Embryonic facial prominence (tissue), 1 donor: ENCODE measurements at regions not wholly inside any gene's neighbourhood (a gene's known extent, or its start where the extent isn't known, plus 50 kb on each side); places are given as distances from the start of the nearest gene placed in this dataset.

Experiments
- DNase-seq: peaks from one replicate; pipeline ENCODE4 v3.0.0-alpha.2; 2016; ENCODE audit errors: extremely low spot score

GRCh38 chr3:76897076-76897475, 142.8 kb upstream of the ROBO2 start:
- no peak for DNase-seq

DNA sequence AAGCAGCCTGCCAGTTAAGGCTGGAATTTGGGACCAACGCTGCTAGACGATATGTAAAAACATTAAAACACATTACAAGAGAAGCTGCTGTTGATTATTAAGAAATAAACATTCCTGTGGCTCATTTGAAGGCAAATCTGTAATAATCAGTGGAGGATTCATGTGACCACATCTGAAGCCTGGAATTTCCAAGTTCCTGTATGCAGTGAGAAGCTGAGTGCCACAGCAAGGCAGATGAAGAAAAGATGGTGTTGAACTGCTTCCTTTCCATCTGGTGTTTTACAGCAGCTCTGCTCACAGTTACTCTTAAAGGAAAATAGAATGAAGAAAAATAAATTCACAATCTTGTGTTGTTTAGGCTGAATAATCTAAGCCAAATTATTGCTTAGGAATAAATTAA, 139.3 kb upstream of the ROBO2 start:
- no peak for DNase-seq

- DNase-seq, result no peak
Observed at GRCh38 chr3:76908156-76908555, 131.7 kb upstream of the ROBO2 start.

DNA sequence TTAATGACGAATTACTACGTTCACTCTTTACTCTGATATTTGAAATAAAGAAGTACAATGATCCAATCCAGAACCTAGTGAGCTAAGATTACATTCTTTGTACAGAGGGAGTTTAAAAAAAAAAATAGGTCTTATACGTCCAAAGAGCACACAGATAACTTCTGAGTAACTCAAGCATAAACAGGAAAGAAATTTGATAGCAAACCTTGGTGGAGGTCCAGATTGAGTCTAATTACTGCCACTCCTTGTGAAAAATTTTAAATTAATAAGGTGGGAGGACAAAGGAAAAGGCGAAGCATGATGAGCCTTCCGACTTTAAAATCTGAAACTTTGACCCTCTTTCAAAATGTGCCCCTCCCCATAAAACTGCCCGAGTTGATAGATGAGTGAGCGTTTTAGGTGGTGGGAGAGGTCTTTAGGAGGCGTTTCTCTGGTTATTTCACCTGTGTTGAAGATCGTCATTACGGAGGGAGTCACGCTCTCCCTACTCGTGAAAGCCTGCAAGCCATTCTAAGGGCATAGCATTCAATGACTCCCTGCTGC, 127.0 kb upstream of the ROBO2 start:
- DNase-seq, result no peak

DNA sequence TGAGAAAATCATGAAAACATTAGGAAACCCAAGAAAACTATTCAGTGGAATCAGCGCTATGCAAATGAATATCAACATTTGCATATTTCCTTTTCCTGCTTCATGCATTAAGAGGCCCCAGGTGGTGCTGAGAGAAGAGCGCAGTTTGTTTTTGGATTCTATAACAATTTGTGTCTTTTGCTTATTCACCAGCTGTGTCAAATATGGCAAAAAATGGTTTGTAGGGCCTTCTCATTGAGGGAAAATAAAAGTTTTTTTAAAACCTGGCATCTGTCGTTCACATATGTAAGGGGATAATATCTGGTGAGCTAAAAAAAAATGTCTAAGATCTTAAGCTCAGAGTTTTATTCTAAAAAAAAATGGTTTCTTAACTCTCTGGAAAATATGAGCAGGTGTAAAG, 122.5 kb upstream of the ROBO2 start:
- DNase-seq, result no peak

- no peak for DNase-seq
Observed at GRCh38 chr3:76920511-76920910, 119.4 kb upstream of the ROBO2 start.

- no peak for DNase-seq
Observed at GRCh38 chr3:76923485-76923884, 116.4 kb upstream of the ROBO2 start.

- no peak for DNase-seq
Observed at GRCh38 chr3:76930712-76931111, 109.2 kb upstream of the ROBO2 start.

- no peak for DNase-seq
Observed at GRCh38 chr3:76933245-76933644, 106.7 kb upstream of the ROBO2 start.

DNA sequence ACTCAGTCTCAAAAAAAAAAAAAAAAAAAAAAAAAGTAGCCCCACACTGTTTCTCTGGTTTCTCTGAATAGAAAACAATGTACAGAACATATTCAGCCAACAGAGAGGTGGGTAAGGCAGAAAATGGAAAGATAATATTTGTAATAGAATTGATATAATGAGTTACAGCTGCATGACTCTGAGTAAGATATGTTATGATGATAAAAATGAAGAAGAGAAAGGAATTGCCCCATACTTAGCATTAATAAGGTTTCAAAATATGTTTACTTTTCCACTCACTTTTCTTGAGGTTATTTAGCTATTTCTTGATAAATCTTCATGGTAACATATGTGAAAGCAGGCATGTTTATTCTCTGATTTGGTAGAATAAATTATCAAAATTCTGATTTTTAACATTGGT, 100.9 kb upstream of the ROBO2 start:
- DNase-seq, result no peak

DNA sequence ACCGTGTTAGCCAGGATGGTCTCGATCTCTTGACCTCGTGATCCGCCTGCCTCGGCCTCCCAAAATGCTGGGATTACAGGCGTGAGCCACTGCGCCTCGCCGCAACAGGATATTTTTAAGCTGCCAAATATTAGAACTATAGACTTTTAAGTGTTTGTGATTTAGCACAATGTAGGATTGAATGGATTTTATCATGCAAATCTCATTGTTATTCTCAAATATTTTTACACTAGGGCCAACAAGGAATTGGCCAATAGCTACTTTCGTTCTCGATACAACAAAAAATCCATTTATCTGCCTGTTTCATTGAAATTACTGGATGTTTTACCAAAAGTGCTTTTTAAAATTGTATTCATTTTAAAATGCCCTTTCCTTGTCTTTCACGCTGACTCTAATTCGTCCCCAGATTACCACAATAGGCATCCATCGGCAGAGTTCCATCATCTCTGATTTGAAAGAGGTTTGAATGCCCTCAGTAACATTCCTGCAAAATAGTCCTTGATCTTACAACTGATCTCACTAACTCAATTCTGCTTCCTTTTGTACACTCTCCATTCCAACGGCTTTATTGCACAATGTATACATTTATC, 99.6 kb upstream of the ROBO2 start:
- DNase-seq, result no peak

DNA sequence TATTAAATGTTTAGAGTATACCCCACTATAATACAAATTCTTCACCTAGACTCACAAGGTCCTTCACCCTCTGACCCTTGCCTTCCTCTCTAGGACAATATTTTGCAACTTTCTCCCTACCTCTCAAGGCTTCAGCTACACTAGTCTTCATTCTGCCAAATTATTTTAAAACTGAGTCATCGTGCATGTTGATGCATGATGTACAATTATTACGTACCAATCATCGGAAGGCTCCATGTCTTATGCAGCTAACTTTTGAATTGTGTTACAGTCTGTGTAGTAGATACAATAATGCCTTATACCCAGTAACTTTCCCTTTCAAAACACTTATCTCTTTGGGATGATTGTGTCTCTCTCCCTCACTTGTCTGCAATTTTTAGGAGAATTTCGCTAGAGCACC, 98.5 kb upstream of the ROBO2 start:
- no peak for DNase-seq

DNA sequence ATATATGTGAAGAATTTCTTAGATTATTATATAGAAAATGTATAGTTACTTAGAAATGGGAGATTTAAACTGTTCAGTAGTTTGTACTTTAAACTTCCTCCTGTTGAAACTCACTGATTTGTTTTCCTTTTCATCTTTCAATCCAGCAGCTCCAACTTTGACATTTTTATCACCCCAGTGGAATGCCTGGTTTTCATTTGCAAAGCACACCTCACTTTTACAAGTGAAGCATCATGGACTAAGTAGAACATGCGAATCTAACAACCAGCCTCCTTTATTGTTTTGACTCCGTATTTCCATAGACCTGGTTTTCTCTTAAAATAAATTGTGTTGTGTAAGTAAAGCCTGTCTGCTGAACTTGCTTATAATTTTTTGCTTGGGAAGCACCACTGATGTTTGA, 97.8 kb upstream of the ROBO2 start:
- DNase-seq, result no peak

DNA sequence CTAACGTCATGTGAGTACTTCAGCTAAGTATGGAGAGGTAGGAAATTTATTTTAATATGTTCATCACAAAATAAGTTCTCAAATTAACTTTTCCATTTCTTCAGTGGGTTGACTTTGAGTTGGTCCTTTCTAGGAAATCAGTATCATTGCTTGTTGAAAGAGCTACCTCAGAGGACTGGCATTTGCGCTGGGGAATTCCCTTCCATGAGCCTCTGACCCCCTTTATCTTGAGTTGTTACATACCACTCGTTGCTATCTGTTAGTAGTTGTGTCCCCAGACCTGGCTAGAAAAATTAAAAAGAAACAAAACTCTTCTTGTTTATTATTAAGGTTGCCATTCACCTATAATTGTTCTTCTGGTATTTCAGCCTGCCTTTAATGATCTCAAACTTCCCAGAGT, 96.8 kb upstream of the ROBO2 start:
- no peak for DNase-seq

GRCh38 chr3:76943671-76944070, 96.2 kb upstream of the ROBO2 start:
- no peak for DNase-seq

- DNase-seq, result no peak
Observed at GRCh38 chr3:76949033-76949432, 90.9 kb upstream of the ROBO2 start.

GRCh38 chr3:76949462-76949861, 90.4 kb upstream of the ROBO2 start:
- DNase-seq, result no peak

- DNase-seq, result no peak
Observed at GRCh38 chr3:76950590-76950989, 89.3 kb upstream of the ROBO2 start.

DNA sequence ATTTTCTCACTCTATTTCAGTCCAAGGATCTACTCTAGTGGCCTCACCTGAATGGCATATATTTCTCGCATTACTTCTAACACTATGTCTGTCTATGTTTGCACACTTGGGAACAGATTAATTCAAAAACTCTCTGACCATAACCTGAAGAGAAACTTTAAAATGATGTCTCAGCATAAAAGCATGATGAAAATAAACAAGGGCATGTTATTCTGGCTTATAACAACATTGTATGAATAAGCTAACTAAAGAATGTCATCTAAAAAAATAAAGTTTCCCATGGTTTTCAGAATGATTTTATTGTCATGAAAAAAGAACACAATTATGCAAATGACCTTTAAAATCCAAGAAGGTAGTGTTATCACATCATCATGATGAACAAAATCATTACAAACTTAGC, 85.5 kb upstream of the ROBO2 start:
- no peak for DNase-seq

GRCh38 chr3:76958274-76958673, 81.6 kb upstream of the ROBO2 start:
- no peak for DNase-seq

GRCh38 chr3:76958861-76959260, 81.0 kb upstream of the ROBO2 start:
- no peak for DNase-seq

DNA sequence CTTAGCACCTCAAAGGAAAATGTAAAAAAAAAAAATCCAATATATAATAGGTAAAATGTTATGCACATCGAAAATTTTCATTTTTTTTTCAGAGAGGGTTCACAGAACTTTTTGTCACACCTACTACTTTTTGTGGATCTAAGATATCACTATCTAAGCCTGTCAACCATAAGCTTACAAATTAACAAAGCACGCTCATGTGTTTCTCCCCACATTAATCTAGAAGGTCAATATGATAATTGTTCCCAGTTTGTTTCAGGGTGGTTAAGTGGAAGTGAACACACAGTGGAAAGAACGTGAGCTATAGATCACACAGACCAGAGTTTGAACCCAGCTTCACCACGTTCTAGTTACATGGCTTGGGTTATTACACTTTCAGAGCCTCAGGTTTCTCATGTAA, 78.6 kb upstream of the ROBO2 start:
- no peak for DNase-seq

DNA sequence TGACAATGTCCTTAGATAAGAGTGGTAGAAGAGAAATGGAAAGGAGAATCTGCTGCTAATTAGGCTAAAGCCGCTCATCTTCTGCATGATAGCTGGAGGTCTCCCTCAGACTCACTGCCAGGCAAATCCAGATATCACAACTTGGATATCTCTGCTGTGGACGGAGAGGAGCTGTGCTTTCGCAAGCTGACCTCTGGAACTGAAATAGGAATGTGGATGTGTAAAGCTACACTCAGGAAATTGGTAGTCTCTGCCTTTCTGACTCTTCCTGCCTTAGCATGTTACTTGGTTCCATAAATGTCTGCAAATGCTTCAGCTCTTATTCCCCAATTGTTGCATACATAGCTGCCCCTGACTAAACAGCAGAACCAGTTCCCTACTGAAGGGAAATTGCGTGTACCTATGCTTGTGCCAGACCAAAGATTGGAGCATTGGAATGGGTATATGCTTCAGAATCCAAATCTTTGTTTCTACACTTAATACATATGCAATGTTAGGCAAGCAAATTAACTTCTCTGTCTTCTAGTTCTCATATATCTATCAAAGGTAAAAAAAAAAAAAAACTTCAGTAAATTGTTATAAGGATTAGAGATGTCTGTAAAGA, 74.7 kb upstream of the ROBO2 start:
- no peak for DNase-seq

DNA sequence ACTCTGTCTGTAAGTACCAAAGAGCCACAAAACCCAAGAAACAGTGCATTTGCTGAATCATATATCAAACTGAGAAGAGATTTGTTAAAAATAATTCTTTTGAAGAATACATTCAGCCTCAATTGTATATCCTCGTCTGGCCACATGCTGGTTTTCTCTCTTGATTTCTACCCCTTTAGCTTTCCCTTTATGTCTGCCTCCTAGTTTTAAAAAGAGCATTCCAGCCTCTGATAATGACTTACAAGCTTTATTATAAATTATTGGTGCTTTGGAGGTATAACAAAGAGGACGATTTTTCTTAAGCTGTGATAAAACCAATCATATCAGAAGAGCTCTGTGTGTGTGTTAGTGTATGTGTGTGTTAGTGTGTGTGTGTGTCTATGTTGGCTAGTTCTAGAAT, 70.4 kb upstream of the ROBO2 start:
- no peak for DNase-seq
